GM23248 (cell line): ENCODE measurements at regions not wholly inside any gene's neighbourhood (a gene's known extent, or its start where the extent isn't known, plus 50 kb on each side); places are given as distances from the start of the nearest gene placed in this dataset.
"Not testable (repeated sequence)": the region's sequence is repeated elsewhere in the genome, so short reads cannot be mapped to it uniquely, and the experiment has no call there.

ENCODE experiments used
- DNase-seq: peaks from one replicate; pipeline ENCODE4 v3.0.0-alpha.2; 2015
- H2AFZ ChIP-seq: fragments of 200-600 bp; sonication (generic); 2 replicates; pipeline ENCODE4 v1.6.1; 2016; ENCODE audit warnings: antibody characterized with exemption
- H3F3A ChIP-seq: fragments of 200-600 bp; sonication (generic); 2 replicates; pipeline ENCODE4 v1.6.1; 2016; ENCODE audit warnings: mild to moderate bottlenecking, antibody characterized with exemption, mixed run types; ENCODE audit not compliant: insufficient read depth
- H3K27ac ChIP-seq: fragments of 200-600 bp; sonication (generic); 2 replicates; pipeline ENCODE4 v1.5.1; 2016; ENCODE audit warnings: mild to moderate bottlenecking
- H3K27me3 ChIP-seq: fragments of 200-600 bp; sonication (generic); replicated peaks from 2 replicates; pipeline ENCODE4 v1.6.1; 2016; ENCODE audit warnings: mild to moderate bottlenecking; ENCODE audit not compliant: insufficient read depth
- H3K36me3 ChIP-seq: fragments of 200-600 bp; sonication (generic); 2 replicates; pipeline ENCODE4 v1.6.1; 2016; ENCODE audit warnings: low read depth, mild to moderate bottlenecking
- H3K4me1 ChIP-seq: fragments of 200-600 bp; sonication (generic); 2 replicates; pipeline ENCODE4 v1.6.1; 2016; ENCODE audit warnings: mild to moderate bottlenecking; ENCODE audit not compliant: insufficient read depth
- H3K4me2 ChIP-seq: fragments of 200-600 bp; sonication (generic); one replicate; pipeline ENCODE4 v1.6.1; 2016; ENCODE audit warnings: mild to moderate bottlenecking; ENCODE audit not compliant: unreplicated experiment
- H3K4me3 ChIP-seq: fragments of 200-600 bp; sonication (generic); 2 replicates; pipeline ENCODE4 v1.5.1; 2016; ENCODE audit warnings: mild to moderate bottlenecking
- H3K79me2 ChIP-seq: fragments of 200-600 bp; sonication (generic); 2 replicates; pipeline ENCODE4 v1.6.1; 2016; ENCODE audit warnings: mild to moderate bottlenecking; ENCODE audit not compliant: insufficient read depth
- H3K9ac ChIP-seq: fragments of 200-600 bp; sonication (generic); 2 replicates; pipeline ENCODE4 v1.6.1; 2016; ENCODE audit warnings: mild to moderate bottlenecking
- H3K9me2 ChIP-seq: fragments of 200-600 bp; sonication (generic); 2 replicates; pipeline ENCODE4 v1.6.1; 2016; ENCODE audit warnings: mixed run types, mild to moderate bottlenecking, moderate library complexity; ENCODE audit not compliant: insufficient read depth
- H3K9me3 ChIP-seq: fragments of 200-600 bp; sonication (generic); one replicate; pipeline ENCODE4 v1.6.1; 2017; ENCODE audit warnings: low read depth
- H4K20me1 ChIP-seq: fragments of 200-600 bp; sonication (generic); 2 replicates; pipeline ENCODE4 v1.6.0; 2016; ENCODE audit not compliant: insufficient read depth
- EZH2 ChIP-seq: fragments of 200-600 bp; sonication (generic); IDR thresholded peaks from 2 replicates; pipeline ENCODE4 v1.6.1; 2018; ENCODE audit warnings: antibody characterized with exemption, mild to moderate bottlenecking; ENCODE audit not compliant: insufficient read depth, poor library complexity, severe bottlenecking
- EZH2phosphoT487 ChIP-seq: fragments of 200-600 bp; sonication (generic); IDR thresholded peaks from 2 replicates; pipeline ENCODE4 v1.6.1; 2018; ENCODE audit warnings: antibody characterized with exemption, moderate library complexity, mild to moderate bottlenecking, low read depth; ENCODE audit not compliant: insufficient read depth
- WGBS, 2 experiments: methylation state at CpG; one replicate each; pipeline ENCODE4 v1.1.6; 2015 to 2017; ENCODE audit warnings: low lambda C conversion rate in 2 of 2, low coverage in 1 of 2; ENCODE audit errors: missing lambda C conversion rate in 2 of 2; 5-methylcytosine and 5-hydroxymethylcytosine counted together
- in situ Hi-C: fragments of 300-500 bp; cut with MboI; formaldehyde crosslinking; loops from 2 replicates; pipeline ENCODE4 v1.15.0; 2020

DNA sequence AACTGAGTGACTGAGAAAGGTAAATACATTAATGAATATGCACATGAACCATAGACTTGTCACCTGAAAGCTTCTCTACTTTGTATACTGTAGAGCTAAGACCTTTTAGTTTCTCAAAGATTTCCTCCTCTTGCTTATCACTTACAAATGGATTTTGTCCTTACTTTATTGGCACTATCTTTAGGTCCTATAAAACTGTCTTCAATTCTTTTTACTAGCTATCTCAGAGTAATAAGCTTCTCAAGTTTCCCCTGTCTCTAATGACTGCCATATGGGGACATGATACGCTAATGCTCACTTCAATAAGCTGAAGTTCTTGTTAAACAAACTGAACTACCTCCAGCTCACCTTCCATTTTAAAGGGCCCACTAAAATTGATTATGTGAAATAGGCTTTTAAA lies 468.2 kb upstream of the CCDC196 start:
- no peaks in the 10 kb centered on the region for H3K9me3 ChIP-seq
- TF ChIP-seq EZH2phosphoT487 = no peak
- TF ChIP-seq EZH2 = no peak
- H3K4me2 ChIP-seq = no peak overlapping the region
- H3F3A ChIP-seq = no peaks in the 10 kb centered on the region
- H3K27ac ChIP-seq = no peak overlapping the region
- no peak for DNase-seq
- no peaks in the 10 kb centered on the region for H3K79me2 ChIP-seq
- H3K4me1 ChIP-seq = no peaks in the 10 kb centered on the region
- WGBS, 2 experiments = 76 to 89% methylated on average over 1 of the region's 1 CpG
- H3K4me3 ChIP-seq = no peak overlapping the region
- in situ Hi-C loops = no loop called here
- H2AFZ ChIP-seq = no peak overlapping the region
- no peak overlapping the region for H3K9ac ChIP-seq
- no peaks in the 10 kb centered on the region for H3K9me2 ChIP-seq
- H4K20me1 ChIP-seq = no peaks in the 10 kb centered on the region
- peaks cover 11% of the 10 kb centered on the region; the same call in 1 of the 2 replicates for H3K27me3 ChIP-seq
- no peaks in the 10 kb centered on the region for H3K36me3 ChIP-seq

DNA sequence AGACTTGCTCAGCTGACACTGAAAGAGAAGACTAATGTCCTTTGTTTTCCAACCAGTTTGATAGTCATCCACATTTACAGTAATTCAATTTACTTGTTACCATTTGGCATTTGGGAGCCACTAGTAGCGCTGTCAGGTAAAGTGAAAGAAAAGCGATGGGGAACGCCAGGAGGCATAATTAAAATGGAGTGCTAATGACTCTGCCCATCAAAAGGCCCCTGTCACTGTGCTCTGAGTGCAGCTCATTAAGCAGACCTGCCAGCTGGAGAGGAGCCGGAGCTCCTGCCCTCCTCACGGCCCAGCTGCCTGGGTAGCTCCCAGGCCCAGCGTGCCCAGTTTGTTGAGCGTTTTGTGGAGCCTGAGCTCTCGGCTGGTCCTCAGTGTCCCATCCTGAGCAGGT lies 463.6 kb upstream of the CCDC196 start:
- Histone ChIP-seq H3K9ac (no peak overlapping the region), H2AFZ (no peak overlapping the region), H3F3A (no peaks in the 10 kb centered on the region), H3K27me3 (peaks cover 11% of the 10 kb centered on the region; the same call in 1 of the 2 replicates), H3K9me3 (no peaks in the 10 kb centered on the region), H3K4me1 (no peaks in the 10 kb centered on the region), H3K4me3 (no peak overlapping the region), H3K4me2 (no peak overlapping the region), H3K27ac (no peak overlapping the region), H3K36me3 (no peaks in the 10 kb centered on the region), H3K79me2 (no peaks in the 10 kb centered on the region), H4K20me1 (no peaks in the 10 kb centered on the region), H3K9me2 (no peaks in the 10 kb centered on the region)
- WGBS, 2 experiments = 62 to 65% methylated on average over 8 of the region's 8 CpGs
- DNase-seq = no peak
- in situ Hi-C loops = no loop called here
- TF ChIP-seq EZH2 = no peak
- no peak for TF ChIP-seq EZH2phosphoT487

DNA sequence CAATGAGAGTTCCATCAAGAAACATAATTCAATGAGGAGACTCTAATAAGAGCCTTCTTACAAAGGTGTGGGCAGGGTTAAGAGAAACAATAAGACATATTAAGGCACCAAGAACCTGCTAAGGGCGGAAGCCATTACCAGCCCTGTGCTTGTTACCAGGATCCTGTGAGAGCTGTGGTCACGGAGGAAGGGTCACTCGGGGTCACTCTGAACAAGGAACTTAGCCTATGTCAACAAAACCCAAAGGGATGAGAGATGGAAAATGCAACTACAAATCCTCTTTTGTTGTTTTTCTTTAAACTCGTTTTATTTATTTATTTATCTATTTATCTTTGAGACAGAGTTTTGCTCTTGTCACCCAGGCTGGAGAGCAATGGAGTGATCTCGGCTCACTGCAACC lies 460.4 kb upstream of the CCDC196 start:
- no peak overlapping the region for H3K4me3 ChIP-seq
- no peak overlapping the region for H3K4me2 ChIP-seq
- H3K79me2 ChIP-seq = no peaks in the 10 kb centered on the region
- no peaks in the 10 kb centered on the region for H3K4me1 ChIP-seq
- no peak overlapping the region for H3K27ac ChIP-seq
- no peaks in the 10 kb centered on the region for H4K20me1 ChIP-seq
- 71 to 75% methylated on average over 5 of the region's 5 CpGs for WGBS, 2 experiments
- H3F3A ChIP-seq = no peaks in the 10 kb centered on the region
- no peak overlapping the region for H3K9ac ChIP-seq
- no peak overlapping the region for H2AFZ ChIP-seq
- in situ Hi-C loops = no loop called here
- TF ChIP-seq EZH2phosphoT487 = no peak
- no peak for TF ChIP-seq EZH2
- H3K27me3 ChIP-seq = no peaks in the 10 kb centered on the region
- no peaks in the 10 kb centered on the region for H3K36me3 ChIP-seq
- H3K9me3 ChIP-seq = no peaks in the 10 kb centered on the region
- DNase-seq = no peak
- no peaks in the 10 kb centered on the region for H3K9me2 ChIP-seq

DNA sequence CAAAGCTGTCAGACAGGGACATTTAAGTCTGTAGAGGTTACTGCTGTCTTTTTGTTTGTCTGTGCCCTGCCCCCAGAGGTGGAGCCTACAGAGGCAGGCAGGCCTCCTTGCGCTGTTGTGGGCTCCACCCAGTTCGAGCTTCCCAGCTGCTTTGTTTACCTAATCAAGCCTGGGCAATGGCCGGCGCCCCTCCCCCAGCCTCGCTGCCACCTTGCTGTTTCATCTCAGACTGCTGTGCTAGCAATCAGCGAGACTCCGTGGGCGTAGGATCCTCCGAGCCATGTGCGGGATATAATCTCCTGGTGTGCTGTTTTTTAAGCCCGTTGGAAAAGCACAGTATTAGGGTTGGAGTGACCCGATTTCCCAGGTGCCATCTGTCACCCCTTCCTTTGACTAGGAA lies 454.2 kb upstream of the CCDC196 start:
- H3K4me3 ChIP-seq, DNase-seq, H3K36me3 ChIP-seq, H3F3A ChIP-seq, H3K4me1 ChIP-seq, H3K9me3 ChIP-seq, H3K27me3 ChIP-seq, H3K27ac ChIP-seq, H3K79me2 ChIP-seq, in situ Hi-C loops, H4K20me1 ChIP-seq, H3K9ac ChIP-seq, H2AFZ ChIP-seq, H3K4me2 ChIP-seq, H3K9me2 ChIP-seq: not testable (repeated sequence)
- 56 to 59% methylated on average over 12 of the region's 12 CpGs for WGBS, 2 experiments

DNA sequence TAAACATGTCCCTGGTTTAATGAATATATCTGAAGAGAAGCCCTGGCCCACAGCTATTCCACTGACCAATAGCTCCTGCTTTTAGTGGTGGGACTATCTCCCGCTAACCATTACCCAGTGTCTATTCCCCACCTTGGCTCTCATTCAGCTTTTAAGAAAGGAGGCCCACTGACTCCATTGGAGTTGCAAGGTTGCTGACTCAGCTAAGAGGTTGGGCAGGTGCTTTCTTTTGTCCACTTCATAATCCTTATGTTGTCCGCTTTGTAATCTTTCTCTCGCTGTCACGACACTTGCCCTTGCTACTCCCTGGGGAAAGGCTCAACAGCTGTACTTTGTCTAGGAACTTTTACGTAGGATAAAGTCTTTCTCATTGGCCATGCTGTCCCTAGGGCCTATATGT lies 453.4 kb upstream of the CCDC196 start:
- Histone ChIP-seq H3K9ac (no peak overlapping the region), H3K9me3 (no peaks in the 10 kb centered on the region), H3K9me2 (no peaks in the 10 kb centered on the region), H3F3A (no peaks in the 10 kb centered on the region), H3K4me1 (no peaks in the 10 kb centered on the region), H3K79me2 (no peaks in the 10 kb centered on the region), H4K20me1 (no peaks in the 10 kb centered on the region), H3K27ac (no peak overlapping the region), H3K27me3 (no peaks in the 10 kb centered on the region), H3K4me3 (no peak overlapping the region), H2AFZ (no peak overlapping the region), H3K36me3 (no peaks in the 10 kb centered on the region), H3K4me2 (no peak overlapping the region)
- DNase-seq = no peak
- in situ Hi-C loops = no loop called here
- TF ChIP-seq EZH2 = no peak
- WGBS, 2 experiments = 77 to 82% methylated on average over 5 of the region's 5 CpGs
